ENCODE measurements at regions not wholly inside any gene's neighbourhood (a gene's known extent, or its start where the extent isn't known, plus 50 kb on each side); places are given as distances from the start of the nearest gene placed in this dataset.

- Histone ChIP-seq H3K9me3 (no peaks in the 10 kb centered on the region), H3K4me3 (no peak overlapping the region), H3K36me3 (ENCODE audit: low read depth) (no peaks in the 10 kb centered on the region), H3K4me1 (ENCODE audit: low read depth) (no peaks in the 10 kb centered on the region)
- intact Hi-C loops (cut with DNase I, micrococcal nuclease): no loop called here
- DNase-seq: peak in 1 of 3 donors; percentile 2
- no peak for TF ChIP-seq CTCF (IDR thresholded peaks at IDR 0.05)
- no peak for ATAC-seq
These were observed 79.6 kb downstream of the ZC3H11B start for GRCh38 chr1:219533280-219533679.

- intact Hi-C loops (cut with DNase I, micrococcal nuclease): no loop called here
- Histone ChIP-seq H3K4me1 (ENCODE audit: low read depth) (no peaks in the 10 kb centered on the region), H3K36me3 (ENCODE audit: low read depth) (no peaks in the 10 kb centered on the region), H3K4me3 (no peak overlapping the region), H3K9me3 (no peaks in the 10 kb centered on the region)
- TF ChIP-seq CTCF (IDR thresholded peaks at IDR 0.05): no peak
- ATAC-seq (no peak), DNase-seq (no peak)
These were observed 83.8 kb downstream of the ZC3H11B start for GRCh38 chr1:219529116-219529515.

- no peak for TF ChIP-seq CTCF (IDR thresholded peaks at IDR 0.05)
- ATAC-seq: no peak
- H3K9me3 ChIP-seq: no peaks in the 10 kb centered on the region
- H3K4me3 ChIP-seq: no peak overlapping the region
- no peaks in the 10 kb centered on the region for H3K4me1 ChIP-seq (ENCODE audit: low read depth)
- intact Hi-C loops (cut with DNase I, micrococcal nuclease): no loop called here
- DNase-seq: no peak
- no peaks in the 10 kb centered on the region for H3K36me3 ChIP-seq (ENCODE audit: low read depth)
These were observed 84.3 kb downstream of the ZC3H11B start for GRCh38 chr1:219528633-219529032.

- Histone ChIP-seq H3K4me3 (no peak overlapping the region), H3K36me3 (ENCODE audit: low read depth) (no peaks in the 10 kb centered on the region), H3K4me1 (ENCODE audit: low read depth) (no peaks in the 10 kb centered on the region), H3K9me3 (no peaks in the 10 kb centered on the region)
- no peak for ATAC-seq
- intact Hi-C loops (cut with DNase I, micrococcal nuclease): no loop called here
- no peak for TF ChIP-seq CTCF (IDR thresholded peaks at IDR 0.05)
- DNase-seq: no peak
These were observed 84.9 kb downstream of the ZC3H11B start for GRCh38 chr1:219527994-219528393.

GRCh38 chr1:219526074-219526473 is 86.8 kb downstream of the ZC3H11B start:
- intact Hi-C loops (cut with DNase I, micrococcal nuclease): no loop called here

More at GRCh38 chr1:219526074-219526473, 86.8 kb downstream of the ZC3H11B start:
- Histone ChIP-seq H3K4me1 (ENCODE audit: low read depth) (no peaks in the 10 kb centered on the region), H3K36me3 (ENCODE audit: low read depth) (no peaks in the 10 kb centered on the region), H3K4me3 (no peak overlapping the region), H3K9me3 (no peaks in the 10 kb centered on the region)
- ATAC-seq (no peak), DNase-seq (no peak)
- TF ChIP-seq CTCF (IDR thresholded peaks at IDR 0.05): no peak

All from mucosa of descending colon (tissue), 3 donors.